GM21786 (cell line): ENCODE measurements at regions not wholly inside any gene's neighbourhood (a gene's known extent, or its start where the extent isn't known, plus 50 kb on each side); places are given as distances from the start of the nearest gene placed in this dataset.
"Not testable (repeated sequence)": the region's sequence is repeated elsewhere in the genome, so short reads cannot be mapped to it uniquely, and the experiment has no call there.

Source experiments
- ATAC-seq: cut with Tn5 transposase; IDR thresholded peaks from one replicate; pipeline ENCODE4 v1.9.1; 2021; ENCODE audit not compliant: unreplicated experiment

GRCh38 chr5:169415948-169416347 lies 115.0 kb upstream of the SLIT3 start:
- no peak for ATAC-seq

- no peak for ATAC-seq
Observed at GRCh38 chr5:169415371-169415770, 114.4 kb upstream of the SLIT3 start.

GRCh38 chr5:169413416-169413815 lies 112.5 kb upstream of the SLIT3 start:
- no peak for ATAC-seq

DNA sequence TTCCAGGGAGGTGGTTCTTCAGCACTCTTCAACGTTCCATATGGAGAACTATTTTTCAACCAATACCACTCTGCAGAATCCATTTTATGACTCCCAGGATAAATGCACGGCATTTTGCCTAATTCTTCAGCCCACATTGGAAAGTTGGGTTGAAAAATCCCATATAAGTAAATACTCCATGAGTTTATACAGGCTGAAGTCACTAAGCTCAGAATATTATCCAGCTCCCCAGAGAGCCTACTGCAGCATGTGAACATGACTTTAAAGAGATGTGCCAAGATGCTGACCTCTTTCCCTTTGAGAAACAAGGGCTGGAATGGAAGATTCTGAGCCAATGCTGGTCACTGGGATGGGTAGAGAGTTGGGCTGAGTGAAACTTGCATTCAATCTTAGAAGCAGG lies 111.9 kb upstream of the SLIT3 start:
- no peak for ATAC-seq

DNA sequence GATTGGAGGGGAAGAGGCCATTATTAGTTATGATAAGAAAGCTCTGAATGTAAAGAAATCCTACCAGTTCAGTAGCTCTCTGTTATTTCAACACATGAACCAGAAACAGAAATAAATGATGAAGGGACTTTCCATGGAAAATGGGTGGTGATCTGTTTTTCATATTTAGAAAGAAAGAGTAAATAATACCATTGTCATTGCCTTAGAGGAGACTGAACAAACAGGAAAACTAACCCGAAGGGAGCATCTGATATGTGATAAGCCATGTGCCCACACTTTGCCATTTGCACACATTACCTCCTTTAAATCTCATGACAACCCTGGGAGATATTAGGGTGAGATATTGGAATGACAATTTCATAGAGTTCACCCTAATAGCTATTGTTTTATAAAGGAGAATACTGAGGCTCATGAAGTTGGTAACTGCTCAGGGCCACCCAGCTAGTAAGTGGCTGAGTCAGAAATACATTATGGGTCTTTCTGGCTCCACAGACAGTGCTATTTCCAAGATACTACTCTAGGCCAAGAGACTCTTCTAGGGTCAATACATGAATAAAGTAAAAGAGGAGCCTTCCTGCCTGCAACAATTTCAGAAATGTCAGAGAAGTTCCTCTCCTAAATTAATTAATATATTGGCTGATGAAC lies 111.0 kb upstream of the SLIT3 start:
- no peak for ATAC-seq

- ATAC-seq: no peak
Observed at GRCh38 chr5:169410996-169411783, 110.3 kb upstream of the SLIT3 start.

- no peak for ATAC-seq
Observed at GRCh38 chr5:169408731-169409130, 107.8 kb upstream of the SLIT3 start.

GRCh38 chr5:169408171-169408570 lies 107.2 kb upstream of the SLIT3 start:
- no peak for ATAC-seq

DNA sequence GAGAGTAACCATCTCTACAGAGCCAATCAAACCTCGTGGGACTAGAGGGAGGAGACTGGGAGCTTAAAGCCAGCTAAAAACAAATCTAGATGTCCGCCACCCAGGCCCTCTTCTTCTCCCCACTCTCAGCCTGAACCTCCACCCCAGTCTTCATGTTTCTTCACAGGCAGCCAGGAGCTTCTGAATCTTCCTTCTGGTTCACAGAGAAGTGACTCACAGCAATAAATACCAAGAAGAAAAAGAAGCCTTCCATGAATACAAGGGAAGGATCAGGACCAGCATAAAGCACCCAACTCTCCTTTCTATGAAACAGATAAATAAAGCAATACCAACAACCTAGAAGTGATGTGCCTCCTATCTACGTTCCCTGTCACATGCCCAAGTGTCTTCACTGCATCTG lies 103.3 kb upstream of the SLIT3 start:
- ATAC-seq: no peak

DNA sequence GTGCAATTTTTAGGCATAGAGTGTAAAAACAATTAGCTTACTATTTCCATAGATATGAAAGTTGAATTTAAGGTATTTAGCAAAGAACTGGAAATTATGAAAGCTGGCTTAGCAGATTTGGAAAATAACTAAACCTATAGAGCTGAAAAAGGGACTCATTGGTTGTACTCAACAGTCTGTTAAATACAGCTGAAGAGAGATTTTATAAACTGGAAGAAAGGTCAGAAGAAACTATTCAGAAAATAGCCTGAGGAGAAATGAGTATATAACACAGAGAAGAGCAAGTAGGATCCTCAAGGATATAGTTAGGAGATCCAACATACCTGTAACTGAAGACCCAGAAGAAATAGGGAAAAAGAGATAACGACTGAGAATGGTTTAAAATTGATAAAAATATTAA lies 97.6 kb upstream of the SLIT3 start:
- no peak for ATAC-seq

DNA sequence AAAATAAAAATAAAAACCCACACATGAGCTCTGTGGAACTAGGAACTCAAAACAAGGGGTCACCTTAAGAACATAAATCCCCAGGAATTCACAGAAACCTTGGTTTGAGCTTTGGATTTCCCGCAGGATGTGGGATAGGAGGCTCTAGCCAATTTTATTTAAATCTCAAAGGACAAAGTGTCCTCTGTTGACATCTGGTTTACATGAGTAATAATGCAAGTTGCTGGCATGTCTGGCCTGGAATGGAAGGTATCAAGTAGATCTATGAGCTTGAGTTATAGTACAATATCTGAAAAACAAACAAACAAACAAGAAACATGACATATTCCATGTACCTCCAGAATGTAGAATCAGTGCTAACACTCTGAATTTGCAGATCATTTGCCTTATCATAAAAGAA lies 94.2 kb upstream of the SLIT3 start:
- ATAC-seq: no peak

DNA sequence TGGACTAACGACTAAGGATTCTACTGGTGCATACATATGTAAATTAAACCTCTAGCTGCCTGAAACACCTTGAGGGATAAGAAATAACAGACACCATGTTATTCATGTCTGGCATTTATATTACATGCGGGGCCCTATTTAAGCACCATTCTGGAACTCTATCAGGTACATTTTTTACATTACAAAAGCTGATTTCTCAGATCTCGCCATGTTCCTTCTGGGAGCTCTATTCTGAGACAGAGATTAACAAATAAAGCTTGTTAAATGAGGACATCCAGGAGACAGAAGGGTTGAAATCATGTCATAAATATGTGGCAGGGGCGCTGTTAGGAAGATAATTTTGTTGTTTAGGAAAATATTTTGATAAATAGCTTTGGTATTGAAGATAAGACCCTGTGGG lies 93.4 kb upstream of the SLIT3 start:
- ATAC-seq: no peak

GRCh38 chr5:169393907-169394306 lies 93.0 kb upstream of the SLIT3 start:
- ATAC-seq: no peak

GRCh38 chr5:169390265-169390664 lies 89.3 kb upstream of the SLIT3 start:
- no peak for ATAC-seq

- ATAC-seq: no peak
Observed at GRCh38 chr5:169389318-169389717, 88.4 kb upstream of the SLIT3 start.

DNA sequence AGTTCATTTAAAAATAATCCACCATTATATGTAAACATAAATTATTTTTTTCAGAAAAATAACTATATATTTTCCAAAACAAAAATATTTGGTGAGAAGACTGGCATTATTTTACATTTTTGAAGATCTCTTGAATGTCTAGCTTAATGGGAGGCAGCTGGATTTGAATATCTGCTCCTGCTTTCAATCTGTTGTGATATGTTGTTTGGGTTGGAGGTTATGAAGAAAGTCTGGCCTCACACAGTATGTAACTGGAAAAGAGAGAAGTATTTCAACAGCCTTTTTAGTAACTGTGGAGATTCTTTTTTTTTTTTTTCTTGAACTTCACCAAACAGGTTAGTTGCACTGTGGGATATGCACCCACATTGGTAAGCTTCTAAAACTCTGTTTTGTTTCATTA lies 84.7 kb upstream of the SLIT3 start:
- no peak for ATAC-seq

DNA sequence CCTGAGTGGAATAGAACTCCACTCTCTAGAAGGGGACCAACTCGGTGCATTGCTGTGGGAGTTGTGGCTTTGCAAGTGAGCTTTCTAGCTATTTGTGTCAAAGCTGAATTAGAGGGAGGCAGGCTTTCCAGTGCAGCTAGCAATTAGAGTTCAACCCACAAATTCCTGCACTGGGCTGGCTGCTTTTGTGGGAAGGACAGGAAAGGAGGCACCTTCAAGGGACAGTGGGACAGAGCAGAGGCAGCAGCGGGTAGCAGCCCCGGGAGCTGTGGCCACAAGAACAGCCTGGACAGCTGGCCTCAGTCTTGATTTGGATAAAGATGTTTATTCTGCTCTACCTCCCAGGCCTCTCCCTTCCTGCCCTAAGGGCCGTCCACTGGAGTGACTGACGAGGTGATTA lies 83.7 kb upstream of the SLIT3 start:
- ATAC-seq: no peak

DNA sequence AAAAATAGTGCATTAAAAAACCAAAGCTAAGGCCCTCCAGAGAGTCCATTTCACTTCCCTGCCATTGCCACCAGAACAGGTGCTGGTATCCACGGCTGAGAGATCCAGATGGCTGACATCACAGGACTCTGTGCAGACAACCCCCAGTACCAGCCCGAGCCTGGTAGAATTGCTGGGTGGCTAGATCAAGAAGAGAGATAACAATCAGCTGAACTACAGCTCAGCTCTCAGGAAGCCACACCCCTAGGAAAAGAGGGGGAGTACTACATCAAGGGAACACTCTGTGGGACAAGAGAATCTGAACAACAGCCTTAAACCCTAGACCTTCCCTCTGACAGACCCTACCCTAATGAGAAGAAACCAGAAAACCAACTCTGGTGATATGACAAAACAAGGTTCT lies 73.8 kb upstream of the SLIT3 start:
- ATAC-seq: no peak

GRCh38 chr5:169374111-169374510 lies 73.2 kb upstream of the SLIT3 start:
- ATAC-seq: no peak

DNA sequence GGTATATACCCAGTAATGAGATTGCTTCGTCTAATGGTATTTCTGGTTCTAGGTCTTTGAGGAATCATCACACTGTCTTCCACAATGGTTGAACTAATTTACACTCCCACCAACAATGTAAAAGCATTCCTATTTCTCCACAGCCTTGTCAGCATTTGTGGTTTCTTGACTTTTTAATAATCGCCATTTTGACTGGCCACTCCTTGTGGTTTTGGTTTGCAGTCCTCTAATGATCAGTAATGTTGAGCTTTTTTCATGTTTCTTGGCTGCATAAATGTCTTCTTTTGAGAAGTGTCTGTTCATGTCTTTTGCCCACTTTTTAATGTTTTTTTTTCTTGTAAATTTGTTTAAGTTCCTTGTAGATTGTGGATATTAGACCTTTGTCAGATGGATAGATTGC lies 70.9 kb upstream of the SLIT3 start:
- ATAC-seq: not testable (repeated sequence)

GRCh38 chr5:169369130-169369529 lies 68.2 kb upstream of the SLIT3 start:
- ATAC-seq: no peak

- ATAC-seq: no peak
Observed at GRCh38 chr5:169367861-169368260, 66.9 kb upstream of the SLIT3 start.

GRCh38 chr5:169357291-169357690 lies 56.4 kb upstream of the SLIT3 start:
- ATAC-seq: no peak
